ENCODE measurements at regions not wholly inside any gene's neighbourhood (a gene's known extent, or its start where the extent isn't known, plus 50 kb on each side); places are given as distances from the start of the nearest gene placed in this dataset.

DNA sequence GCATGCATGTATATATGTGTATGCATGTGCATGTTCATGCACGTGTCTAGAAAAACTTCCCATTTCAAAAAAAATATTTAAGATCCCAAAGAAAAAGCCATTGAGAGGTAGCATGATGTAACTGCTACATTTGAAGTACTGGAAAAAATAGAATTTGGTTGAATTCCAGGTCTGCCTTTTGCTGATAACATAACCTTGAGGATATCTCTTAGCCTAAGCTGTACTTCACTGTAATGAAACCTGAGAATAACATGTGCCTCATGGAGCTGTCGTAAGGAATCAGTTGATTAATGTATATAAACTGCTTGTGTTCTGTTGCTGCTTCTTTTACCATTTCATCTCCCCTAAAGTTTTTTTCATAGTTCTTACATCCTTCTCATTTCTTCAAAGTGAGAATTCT lies 351.8 kb downstream of the GRIA2 start:
- TF ChIP-seq, protein P1, sequence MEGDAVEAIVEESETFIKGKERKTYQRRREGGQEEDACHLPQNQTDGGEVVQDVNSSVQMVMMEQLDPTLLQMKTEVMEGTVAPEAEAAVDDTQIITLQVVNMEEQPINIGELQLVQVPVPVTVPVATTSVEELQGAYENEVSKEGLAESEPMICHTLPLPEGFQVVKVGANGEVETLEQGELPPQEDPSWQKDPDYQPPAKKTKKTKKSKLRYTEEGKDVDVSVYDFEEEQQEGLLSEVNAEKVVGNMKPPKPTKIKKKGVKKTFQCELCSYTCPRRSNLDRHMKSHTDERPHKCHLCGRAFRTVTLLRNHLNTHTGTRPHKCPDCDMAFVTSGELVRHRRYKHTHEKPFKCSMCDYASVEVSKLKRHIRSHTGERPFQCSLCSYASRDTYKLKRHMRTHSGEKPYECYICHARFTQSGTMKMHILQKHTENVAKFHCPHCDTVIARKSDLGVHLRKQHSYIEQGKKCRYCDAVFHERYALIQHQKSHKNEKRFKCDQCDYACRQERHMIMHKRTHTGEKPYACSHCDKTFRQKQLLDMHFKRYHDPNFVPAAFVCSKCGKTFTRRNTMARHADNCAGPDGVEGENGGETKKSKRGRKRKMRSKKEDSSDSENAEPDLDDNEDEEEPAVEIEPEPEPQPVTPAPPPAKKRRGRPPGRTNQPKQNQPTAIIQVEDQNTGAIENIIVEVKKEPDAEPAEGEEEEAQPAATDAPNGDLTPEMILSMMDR (IDR thresholded peaks at IDR 0.05; ENCODE audit: insufficient read depth, low read length, poor library complexity, severe bottlenecking): no peak
- no peak for TF ChIP-seq EZH2phosphoT487 (conservative IDR thresholded peaks at IDR 0.05; ENCODE audit: low read length)

Data from SU-DHL-6 (cell line).